ENCODE measurements at regions not wholly inside any gene's neighbourhood (a gene's known extent, or its start where the extent isn't known, plus 50 kb on each side); places are given as distances from the start of the nearest gene placed in this dataset.

GRCh38 chr10:7483848-7484247 is 73.0 kb upstream of the SFMBT2 start:
- TF ChIP-seq CTCF (IDR thresholded peaks at IDR 0.05; ENCODE audit: low read length): no peak
- TF ChIP-seq EZH2 (IDR thresholded peaks at IDR 0.05; ENCODE audit: borderline replicate concordance, low read length): no peak
